ENCODE measurements at regions not wholly inside any gene's neighbourhood (a gene's known extent, or its start where the extent isn't known, plus 50 kb on each side); places are given as distances from the start of the nearest gene placed in this dataset.
"Not testable (repeated sequence)": the region's sequence is repeated elsewhere in the genome, so short reads cannot be mapped to it uniquely, and the experiment has no call there.

DNA sequence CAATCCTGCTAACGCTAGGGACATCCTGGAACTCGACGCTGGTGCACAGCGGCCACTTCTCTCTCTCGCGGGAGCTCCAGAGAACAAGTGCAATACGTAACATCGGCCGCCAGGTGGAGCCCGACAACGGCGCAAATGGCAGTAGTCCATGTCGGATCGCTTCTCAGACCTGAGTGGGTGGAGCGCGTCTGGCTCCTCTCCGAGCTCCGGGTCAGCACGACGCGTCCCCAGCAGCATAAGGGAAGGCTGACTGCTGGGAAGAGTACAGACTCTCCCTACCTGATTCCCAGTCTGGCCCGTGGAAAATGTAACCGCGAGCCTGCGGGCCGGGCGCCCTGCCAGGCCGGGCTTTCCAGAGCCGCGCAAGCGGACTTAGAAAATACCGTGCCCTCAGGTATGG is 1725.8 kb downstream of the SPATA31A7 start:
- H3K27ac ChIP-seq (ENCODE audit: low read depth, low read length); H3K4me3 ChIP-seq (ENCODE audit: insufficient read depth, low read length, poor library complexity, severe bottlenecking); H3K9ac ChIP-seq (ENCODE audit: low read length); H3K27me3 ChIP-seq (ENCODE audit: low read length); H4K20me1 ChIP-seq (ENCODE audit: low read depth, low read length); H3K79me2 ChIP-seq (ENCODE audit: insufficient read depth, low read length); H3K9me2 ChIP-seq (replicated peaks; ENCODE audit: insufficient read depth, low read length); H3K36me3 ChIP-seq (ENCODE audit: low read length); H3K4me2 ChIP-seq (ENCODE audit: low read depth, low read length, poor library complexity, severe bottlenecking); H2AFZ ChIP-seq (ENCODE audit: low read depth, low read length, severe bottlenecking); H3K9me3 ChIP-seq (ENCODE audit: insufficient read depth, low read length); H3F3A ChIP-seq (ENCODE audit: insufficient read depth): not testable (repeated sequence)

DNA sequence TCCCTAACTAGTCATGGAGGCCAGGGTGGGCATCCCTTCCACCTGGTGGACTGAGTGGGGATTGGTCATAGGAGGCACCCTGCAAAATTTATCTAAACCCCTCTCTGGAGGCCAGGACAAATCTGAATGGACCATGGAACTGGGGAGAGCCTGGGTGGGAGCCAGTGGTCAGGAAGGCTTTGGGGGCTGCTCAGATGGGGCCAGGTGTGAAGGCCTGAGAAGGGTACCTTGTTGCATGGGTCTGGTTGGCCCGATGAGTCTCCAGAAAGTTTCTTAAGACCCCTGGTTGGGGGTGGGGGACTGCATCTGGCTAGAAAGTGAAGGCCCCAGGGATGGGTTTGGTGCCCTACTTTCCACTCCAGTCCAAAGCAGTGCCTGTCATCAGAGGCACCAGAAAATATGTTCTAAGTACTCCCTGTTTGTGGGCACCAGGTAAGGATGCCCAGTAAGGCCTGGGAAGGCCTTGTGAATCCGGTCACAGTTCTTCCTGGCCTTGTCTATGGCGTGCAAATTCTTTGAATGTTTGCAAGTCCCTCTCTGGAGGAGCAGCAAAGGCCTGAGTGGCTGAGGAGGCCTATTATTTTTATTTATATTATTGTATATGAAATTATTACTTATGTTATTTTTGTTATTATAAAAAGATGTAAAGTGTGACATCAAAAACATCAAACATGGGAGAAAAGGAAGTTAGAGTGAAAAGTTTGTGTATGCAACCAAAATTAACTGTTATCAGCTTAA is 1729.0 kb downstream of the SPATA31A7 start:
- H3K9me3 ChIP-seq (ENCODE audit: insufficient read depth, low read length); H2AFZ ChIP-seq (ENCODE audit: low read depth, low read length, severe bottlenecking); H3F3A ChIP-seq (ENCODE audit: insufficient read depth); H3K36me3 ChIP-seq (ENCODE audit: low read length); H3K9me2 ChIP-seq (replicated peaks; ENCODE audit: insufficient read depth, low read length); H3K9ac ChIP-seq (ENCODE audit: low read length); H3K27ac ChIP-seq (ENCODE audit: low read depth, low read length); H3K4me3 ChIP-seq (ENCODE audit: insufficient read depth, low read length, poor library complexity, severe bottlenecking); H3K27me3 ChIP-seq (ENCODE audit: low read length); H4K20me1 ChIP-seq (ENCODE audit: low read depth, low read length); H3K79me2 ChIP-seq (ENCODE audit: insufficient read depth, low read length); H3K4me2 ChIP-seq (ENCODE audit: low read depth, low read length, poor library complexity, severe bottlenecking): not testable (repeated sequence)

DNA sequence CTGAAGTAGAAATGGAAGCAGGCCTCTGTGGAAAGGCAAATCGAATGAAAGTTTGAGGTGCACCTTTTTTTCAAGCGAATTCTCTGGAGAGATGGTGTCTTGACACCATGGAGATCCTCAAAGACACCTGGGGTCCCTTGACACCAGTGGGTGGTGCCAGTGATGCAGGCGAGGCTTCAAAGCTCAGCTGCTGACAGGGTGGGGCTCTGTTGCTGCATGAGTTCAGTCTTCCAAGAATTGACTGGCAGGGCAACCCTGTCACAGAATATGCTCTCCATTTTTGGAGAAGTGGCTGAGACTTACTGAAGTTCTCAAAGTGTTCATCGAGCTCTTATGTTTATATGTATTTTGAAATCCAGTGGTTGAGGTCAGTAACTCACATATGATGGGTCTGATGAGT is 1741.6 kb downstream of the SPATA31A7 start:
- H3K36me3 ChIP-seq (ENCODE audit: low read length); H3K27me3 ChIP-seq (ENCODE audit: low read length); H3K79me2 ChIP-seq (ENCODE audit: insufficient read depth, low read length); H3K9ac ChIP-seq (ENCODE audit: low read length); H3F3A ChIP-seq (ENCODE audit: insufficient read depth); H3K9me3 ChIP-seq (ENCODE audit: insufficient read depth, low read length); H3K27ac ChIP-seq (ENCODE audit: low read depth, low read length); H4K20me1 ChIP-seq (ENCODE audit: low read depth, low read length); H3K9me2 ChIP-seq (replicated peaks; ENCODE audit: insufficient read depth, low read length); H3K4me2 ChIP-seq (ENCODE audit: low read depth, low read length, poor library complexity, severe bottlenecking); H3K4me3 ChIP-seq (ENCODE audit: insufficient read depth, low read length, poor library complexity, severe bottlenecking); H2AFZ ChIP-seq (ENCODE audit: low read depth, low read length, severe bottlenecking): not testable (repeated sequence)

DNA sequence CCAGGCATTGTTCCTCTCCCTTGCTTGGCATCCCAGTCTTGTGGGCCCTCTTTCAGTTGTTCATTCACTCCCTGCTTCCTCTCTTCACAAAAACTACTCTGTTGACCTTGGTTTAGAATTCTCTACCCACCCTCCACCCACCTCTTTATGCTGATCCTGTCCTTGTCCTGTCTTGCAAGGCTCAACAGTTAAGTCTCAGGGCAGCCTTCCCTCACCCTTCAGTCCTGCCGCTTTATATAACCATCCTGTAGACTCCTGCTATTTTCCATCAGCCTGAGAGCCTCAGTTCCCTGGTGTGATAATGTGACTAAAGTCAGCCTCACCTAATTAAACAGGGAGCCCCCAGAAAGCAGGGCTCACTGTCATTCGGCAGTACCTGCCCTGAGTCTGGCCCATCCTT is 1763.0 kb downstream of the SPATA31A7 start:
- not testable (repeated sequence) for H3K4me3 ChIP-seq (ENCODE audit: insufficient read depth, low read length, poor library complexity, severe bottlenecking); H3K36me3 ChIP-seq (ENCODE audit: low read length); H3F3A ChIP-seq (ENCODE audit: insufficient read depth); H4K20me1 ChIP-seq (ENCODE audit: low read depth, low read length); H3K9me3 ChIP-seq (ENCODE audit: insufficient read depth, low read length); H3K9ac ChIP-seq (ENCODE audit: low read length); H3K27me3 ChIP-seq (ENCODE audit: low read length); H2AFZ ChIP-seq (ENCODE audit: low read depth, low read length, severe bottlenecking); H3K4me2 ChIP-seq (ENCODE audit: low read depth, low read length, poor library complexity, severe bottlenecking); H3K79me2 ChIP-seq (ENCODE audit: insufficient read depth, low read length); H3K27ac ChIP-seq (ENCODE audit: low read depth, low read length); H3K9me2 ChIP-seq (replicated peaks; ENCODE audit: insufficient read depth, low read length)

Measured in SU-DHL-6 (cell line).